CD4-positive, alpha-beta T cell treated with Interleukin-2 at 100 ng/mL for 4 hours (primary cell): ENCODE measurements at regions not wholly inside any gene's neighbourhood (a gene's known extent, or its start where the extent isn't known, plus 50 kb on each side); places are given as distances from the start of the nearest gene placed in this dataset.

Source experiments
- DNase-seq: peaks from one replicate; pipeline ENCODE4 v3.0.0-alpha.2; 2020; ENCODE audit warnings: low spot score

GRCh38 chr2:147467441-147467840 lies 377.4 kb upstream of the ACVR2A start:
- no peak for DNase-seq

DNA sequence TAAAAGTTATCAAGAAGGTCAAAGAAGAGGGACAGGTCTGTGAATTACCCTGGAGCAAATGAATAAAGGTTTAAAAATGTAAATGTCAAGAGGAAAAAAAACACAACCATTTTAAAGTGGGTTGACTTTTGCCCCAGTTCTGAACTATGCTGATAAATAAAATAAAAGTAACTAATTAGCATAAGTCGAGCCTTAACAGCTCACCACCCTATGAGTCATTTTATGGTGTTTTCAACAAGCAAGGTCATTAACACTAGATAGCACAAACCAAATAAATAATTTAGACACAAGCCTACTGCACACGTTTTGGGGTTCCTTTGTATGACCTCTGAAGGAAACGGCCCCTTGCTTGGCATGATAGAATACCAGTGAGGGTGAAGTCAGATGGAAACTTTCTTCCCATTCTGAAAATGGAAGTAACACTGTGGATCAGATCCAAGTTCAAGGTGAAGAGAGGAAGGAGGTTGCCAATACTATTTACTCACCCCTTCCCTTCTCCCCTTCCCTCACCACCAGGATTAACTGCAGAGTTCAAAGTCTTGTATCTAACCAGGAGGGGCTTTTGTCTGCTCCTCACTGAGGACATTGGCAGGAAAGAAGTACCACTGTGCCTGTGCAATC lies 380.0 kb upstream of the ACVR2A start:
- no peak for DNase-seq

DNA sequence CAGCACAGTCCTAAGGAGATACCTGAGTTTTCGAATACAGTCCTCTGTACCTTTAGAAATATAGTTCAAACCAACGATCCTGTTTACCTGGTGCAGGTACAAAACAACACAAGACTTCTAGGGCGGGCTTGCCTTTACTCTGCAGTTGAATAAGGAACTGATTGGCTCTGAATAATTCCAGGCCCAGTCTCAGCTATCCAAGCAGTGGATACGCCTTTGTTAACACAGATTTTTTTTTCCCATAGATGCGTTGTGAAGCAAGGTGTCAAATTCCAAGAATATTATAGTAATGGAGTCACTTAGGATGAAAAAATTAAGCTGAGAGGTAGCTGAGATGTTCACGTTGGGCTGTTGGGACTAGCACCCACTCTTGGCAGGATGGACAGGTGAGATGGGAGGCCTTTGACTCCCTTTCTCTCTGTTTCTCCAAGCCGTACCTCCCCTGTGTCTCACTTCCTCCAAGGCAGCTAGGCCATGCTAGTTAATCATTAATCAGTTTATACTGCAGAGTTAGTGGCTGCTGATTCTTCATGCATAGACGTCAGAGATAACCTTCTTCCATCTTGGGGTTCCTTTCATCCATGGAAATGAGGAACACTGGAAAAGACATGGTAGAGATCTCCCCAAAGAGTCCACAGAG lies 380.8 kb upstream of the ACVR2A start:
- DNase-seq = no peak

- DNase-seq = no peak
Measured at GRCh38 chr2:147460155-147460554, 384.7 kb upstream of the ACVR2A start.

GRCh38 chr2:147456779-147457178 lies 388.1 kb upstream of the ACVR2A start:
- no peak for DNase-seq

DNA sequence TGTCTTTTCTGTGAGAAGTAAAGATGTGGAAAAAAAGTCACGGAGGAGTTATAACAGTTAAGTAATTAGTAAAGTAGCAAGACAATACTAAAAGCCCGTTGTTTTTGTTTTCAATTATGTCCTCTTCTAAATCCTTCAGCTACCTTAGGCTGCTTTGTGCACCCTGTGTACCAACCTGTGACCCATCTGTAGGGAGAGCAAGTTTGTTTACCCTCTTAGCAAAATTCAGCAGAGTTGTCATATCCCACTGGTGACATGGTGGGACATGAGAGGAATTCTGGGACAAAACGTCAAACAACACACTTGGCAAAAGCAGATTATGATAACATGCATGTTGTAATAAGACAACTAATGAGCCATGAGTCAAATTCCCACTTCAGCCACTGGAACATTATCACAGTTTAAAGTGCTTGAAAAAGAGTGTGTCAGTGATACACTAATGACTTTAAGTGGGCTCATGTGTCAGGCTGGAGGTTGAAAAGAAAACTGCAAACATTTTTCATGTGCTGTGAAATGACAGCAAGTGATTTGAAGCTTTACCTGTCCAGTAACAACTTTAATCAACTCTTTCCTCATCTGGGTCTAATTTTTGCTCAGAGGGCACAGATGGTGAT lies 392.8 kb upstream of the ACVR2A start:
- DNase-seq = no peak

DNA sequence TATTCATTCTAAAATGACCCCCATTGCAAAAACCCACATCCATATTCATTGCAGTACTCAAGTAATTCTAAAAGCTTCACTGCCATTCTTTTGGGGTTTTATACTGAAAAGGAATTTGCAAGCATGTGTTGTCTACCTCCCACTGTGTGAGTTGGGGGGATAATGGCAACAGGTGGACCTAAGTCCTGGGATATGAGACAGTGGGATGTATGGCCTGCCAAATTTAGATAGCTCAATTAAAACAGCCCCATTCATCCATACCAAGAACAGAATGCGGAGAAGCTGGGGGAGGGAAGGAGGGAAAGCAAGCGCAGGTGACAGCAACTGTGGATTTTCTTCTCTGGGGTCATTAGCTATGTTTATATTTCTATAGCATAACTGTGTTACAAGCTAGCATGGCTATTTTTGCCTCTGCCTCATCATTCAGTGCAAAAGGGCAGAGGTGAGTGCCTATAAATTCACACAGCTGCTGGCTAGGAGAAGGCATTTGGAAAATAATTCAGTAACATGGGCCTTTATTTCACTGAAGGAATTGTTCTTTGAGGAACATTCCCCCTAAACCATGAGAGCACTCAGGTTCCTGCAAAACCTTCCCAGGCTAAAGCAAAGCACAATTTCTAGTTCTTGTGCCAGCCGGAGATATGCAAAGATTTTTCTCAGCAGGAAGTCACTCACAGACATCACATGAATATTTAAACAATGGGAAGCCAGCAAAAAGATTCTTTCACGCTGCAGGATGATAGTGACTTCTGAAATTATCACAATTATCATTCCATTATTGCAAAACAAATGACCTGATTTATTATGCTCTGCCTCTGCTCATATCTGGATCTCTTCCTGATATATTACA lies 393.9 kb upstream of the ACVR2A start:
- no peak for DNase-seq

DNA sequence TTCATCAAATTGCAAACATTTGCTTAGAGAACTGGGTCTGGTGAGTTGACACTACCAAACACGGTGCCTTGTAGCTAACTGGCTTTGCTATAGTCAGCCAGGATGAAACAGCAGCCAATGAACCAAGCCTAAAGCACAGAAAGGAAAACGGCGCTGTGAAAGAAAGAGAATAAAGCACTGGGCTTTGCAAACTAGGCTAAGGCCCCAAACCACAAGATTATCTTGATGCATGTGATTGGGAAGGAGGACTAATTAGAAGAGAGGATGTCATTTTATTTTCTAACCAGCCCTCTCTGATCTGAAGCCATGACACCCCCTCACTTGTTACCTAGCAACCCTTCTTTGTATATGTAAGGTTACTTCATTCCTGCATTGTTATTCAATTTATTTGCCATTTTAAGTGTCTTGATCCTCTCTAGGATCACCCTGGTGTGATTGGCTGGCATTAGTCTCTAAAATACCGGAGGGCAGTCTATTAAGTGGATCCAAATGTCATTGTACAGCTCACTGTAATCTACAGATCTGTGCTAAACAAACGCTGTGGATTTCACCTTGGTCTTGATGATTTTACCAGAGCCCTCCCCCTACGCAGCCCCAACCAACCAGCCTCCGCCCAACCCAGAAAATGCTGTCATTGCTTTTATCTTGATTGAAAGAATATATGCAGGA lies 395.4 kb upstream of the ACVR2A start:
- peak; percentile 73 for DNase-seq

DNA sequence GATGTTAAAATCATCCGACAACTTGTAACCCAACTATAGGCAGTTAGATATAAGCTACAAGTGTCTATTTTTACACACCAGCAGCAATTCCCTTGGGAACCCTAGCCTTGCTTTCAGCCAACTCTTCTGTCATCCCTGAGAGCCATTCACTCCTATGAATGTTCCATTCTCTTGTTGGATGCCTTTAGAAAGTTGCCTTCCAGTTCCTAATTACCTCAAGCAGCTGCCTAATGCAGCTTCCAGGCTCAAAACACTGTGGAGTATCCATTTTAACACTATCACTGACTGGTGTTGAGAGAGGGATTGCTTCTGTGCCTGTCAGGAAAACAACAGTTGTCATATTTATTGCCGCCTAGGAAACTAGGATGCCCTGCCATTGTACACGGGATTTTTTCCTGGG lies 402.0 kb upstream of the ACVR2A start:
- no peak for DNase-seq

DNA sequence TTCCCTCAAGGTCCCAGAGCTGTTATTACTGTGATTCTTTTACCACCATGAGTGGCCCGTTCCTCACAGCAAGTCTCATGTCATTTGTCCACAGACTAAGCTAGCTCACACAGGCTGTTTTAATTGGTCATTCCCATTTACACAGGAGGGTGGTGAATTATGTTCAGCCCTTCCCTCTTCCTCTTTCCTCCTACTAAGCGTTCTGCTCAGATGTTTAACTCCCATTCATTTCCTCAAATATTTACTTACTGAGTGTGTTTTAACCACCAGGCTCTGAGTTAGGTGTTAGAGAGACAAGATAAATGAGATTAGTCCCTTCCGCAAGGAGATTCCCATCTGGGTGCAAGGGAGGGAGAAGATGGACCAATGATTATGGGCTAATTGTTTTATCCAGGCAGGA lies 403.6 kb upstream of the ACVR2A start:
- DNase-seq = no peak

GRCh38 chr2:147440734-147441133 lies 404.1 kb upstream of the ACVR2A start:
- DNase-seq = no peak

GRCh38 chr2:147439986-147440385 lies 404.8 kb upstream of the ACVR2A start:
- DNase-seq = no peak

GRCh38 chr2:147438882-147439281 lies 405.9 kb upstream of the ACVR2A start:
- DNase-seq = no peak

DNA sequence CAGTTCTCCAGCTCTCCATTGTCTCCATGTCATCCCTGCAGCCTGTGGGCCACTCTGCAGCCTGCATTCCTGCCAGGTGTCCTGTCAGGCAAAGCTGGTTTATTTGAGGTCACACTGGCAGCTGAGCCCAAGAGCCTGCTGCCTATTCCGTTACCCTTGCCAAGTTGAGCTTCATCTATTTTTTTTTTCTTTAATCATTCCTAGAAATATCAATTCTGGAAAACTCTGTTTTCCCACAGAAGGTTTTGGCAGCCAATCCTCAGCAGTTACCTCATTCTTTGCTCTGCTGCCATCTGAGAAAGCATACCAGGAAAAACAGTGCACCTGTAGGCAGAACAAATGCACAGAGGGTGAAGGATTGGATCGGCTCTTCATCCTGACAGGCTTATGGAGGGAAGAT lies 411.0 kb upstream of the ACVR2A start:
- no peak for DNase-seq

- DNase-seq = no peak
Measured at GRCh38 chr2:147430408-147430807, 414.4 kb upstream of the ACVR2A start.

GRCh38 chr2:147428120-147428747 lies 416.6 kb upstream of the ACVR2A start:
- no peak for DNase-seq

DNA sequence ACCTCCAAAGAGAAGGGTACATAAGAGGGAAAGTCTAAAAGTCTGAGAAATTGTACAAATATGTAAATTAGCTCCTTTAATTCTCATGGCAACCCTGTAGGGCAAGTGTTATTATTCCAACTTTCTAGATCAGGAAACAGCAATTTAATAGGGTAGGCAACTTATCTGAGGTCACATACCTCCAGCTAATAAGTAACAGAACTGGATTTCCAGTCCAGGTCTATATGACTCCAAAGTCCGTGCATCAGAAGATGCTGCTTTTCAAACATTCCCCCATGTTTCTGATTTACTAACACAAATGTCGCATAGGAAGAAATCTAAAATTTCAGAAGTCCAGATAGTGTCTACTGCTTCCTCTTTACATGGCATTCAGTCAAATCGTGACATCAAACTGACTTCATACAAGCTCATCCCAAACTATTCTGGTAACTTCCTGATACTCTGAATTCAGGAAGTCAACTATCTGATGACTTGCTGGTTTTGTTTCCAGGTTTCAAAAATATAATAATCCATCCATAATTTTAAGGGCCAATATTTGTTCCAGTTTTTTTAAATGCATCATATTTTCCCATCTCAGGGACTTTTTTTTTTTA lies 419.3 kb upstream of the ACVR2A start:
- no peak for DNase-seq

DNA sequence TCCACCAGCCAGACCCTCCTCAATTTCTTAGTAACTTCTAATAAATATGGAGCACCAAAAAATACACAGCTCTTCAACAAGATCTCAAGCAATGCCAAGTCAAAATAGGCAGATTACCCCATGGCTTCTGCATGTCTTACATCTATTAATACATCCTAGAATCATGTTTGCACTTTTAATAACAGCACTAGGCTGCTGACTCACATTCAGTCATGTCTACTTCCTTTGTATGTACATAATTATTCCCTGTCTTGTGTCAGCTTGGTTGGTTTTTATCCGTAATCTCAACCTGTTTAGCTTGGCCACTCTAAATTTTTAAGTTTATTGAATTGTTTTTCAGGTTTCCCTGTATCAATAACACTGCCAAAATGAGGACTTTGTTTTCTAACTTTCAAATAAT lies 420.1 kb upstream of the ACVR2A start:
- DNase-seq = no peak

- no peak for DNase-seq
Measured at GRCh38 chr2:147420947-147421675, 423.7 kb upstream of the ACVR2A start.

- DNase-seq = no peak
Measured at GRCh38 chr2:147420517-147420916, 424.3 kb upstream of the ACVR2A start.

DNA sequence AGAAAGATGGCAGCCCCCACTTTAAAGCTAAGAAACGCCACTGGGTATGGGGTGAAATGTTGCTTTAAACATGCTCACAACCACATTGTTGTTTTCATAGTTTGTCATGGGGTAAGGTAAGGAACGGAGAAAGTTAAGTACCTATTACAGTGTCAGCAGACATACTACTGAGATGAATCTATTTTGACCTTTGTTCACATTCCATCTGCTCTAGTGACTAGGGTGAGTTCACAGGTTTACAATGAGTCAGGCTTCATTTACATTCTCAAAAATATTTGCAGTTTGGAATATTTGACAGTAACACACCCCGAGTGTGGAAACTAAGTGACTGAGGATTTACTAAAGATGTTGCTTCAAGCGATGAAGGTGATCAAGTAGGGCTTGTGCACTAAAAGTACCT lies 428.7 kb upstream of the ACVR2A start:
- no peak for DNase-seq
